ENCODE measurements at regions not wholly inside any gene's neighbourhood (a gene's known extent, or its start where the extent isn't known, plus 50 kb on each side); places are given as distances from the start of the nearest gene placed in this dataset.

DNA sequence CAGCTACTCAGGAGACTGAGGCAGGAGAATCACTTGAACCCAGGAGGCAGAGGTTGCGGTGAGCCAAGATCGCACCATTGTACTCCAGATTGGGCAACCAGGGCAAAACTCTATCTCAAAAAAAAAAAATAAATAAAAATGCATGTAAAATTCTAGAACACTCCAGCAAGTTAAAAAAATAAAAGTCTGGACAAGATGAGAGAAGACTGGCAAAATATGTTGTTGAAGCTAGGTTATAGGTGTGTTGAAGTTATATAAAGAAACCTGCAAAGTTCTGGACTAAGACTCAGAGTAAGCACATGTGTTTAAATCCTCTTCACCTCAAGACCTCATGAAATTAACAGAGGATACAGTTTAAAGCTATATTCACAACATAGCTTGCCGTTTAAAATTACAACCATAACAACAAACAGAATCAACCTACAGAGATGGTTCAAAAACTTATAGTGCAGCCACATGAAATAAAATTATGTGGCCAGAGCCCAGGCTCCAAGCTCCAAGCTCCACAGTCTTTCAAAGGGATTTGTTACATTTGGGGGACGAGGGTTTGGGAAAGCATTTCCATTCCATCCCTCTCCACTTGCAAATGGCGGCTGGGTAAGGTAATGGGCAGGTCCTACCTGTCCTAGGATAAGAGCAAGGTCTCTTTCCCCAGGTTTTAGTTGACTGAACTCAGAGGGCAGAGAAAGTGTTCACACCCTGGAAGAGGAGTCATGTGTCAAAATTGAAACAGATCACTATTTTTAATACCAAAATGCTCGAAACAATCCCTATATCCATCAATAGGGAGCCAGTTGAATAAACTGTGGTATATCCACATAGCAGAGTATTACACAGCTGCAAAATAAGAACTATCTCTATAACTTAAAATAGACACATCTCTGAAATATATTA lies 59.9 kb upstream of the MYCN start:
- no peak for FAIRE-seq
- no peak for DNase-seq (ENCODE audit: low read depth in 1 of 2, low spot score in 2 of 2)
- CTCF ChIA-PET (ENCODE audit: partially characterized antibody) = no interaction called here

More for the DNA sequence above, 59.9 kb upstream of the MYCN start:
- H3K14ac ChIP-seq (ENCODE audit: insufficient read length) = no peak overlapping the region
- H3K23me2 ChIP-seq (ENCODE audit: low read depth, low read length) = no peaks in the 10 kb centered on the region; the same call in 1 of the 2 replicates
- no peak overlapping the region for H2BK12ac ChIP-seq (ENCODE audit: low read depth, low read length)
- H2BK5ac ChIP-seq (ENCODE audit: low read depth, low read length) = no peak overlapping the region
- H2BK120ac ChIP-seq (replicated peaks; ENCODE audit: low read depth, low read length) = no peak overlapping the region
- H2BK15ac ChIP-seq (ENCODE audit: low read length) = no peak overlapping the region
- no peak overlapping the region for H2BK20ac ChIP-seq (ENCODE audit: low read length)
- H3K27ac ChIP-seq (ENCODE audit: low read depth, low read length) = no peak overlapping the region
- H4K20me1 ChIP-seq (replicated peaks in 1 of 2; ENCODE audit: control insufficient read depth in 1 of 2, insufficient read depth in 2 of 2, low read length in 2 of 2) = no peaks in the 10 kb centered on the region
- H3K36me3 ChIP-seq (ENCODE audit: control insufficient read depth in 2 of 4, insufficient read depth in 4 of 4, low read length in 3 of 4) = no peaks in the 10 kb centered on the region
- TF ChIP-seq, protein P1, sequence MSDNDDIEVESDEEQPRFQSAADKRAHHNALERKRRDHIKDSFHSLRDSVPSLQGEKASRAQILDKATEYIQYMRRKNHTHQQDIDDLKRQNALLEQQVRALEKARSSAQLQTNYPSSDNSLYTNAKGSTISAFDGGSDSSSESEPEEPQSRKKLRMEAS (IDR thresholded peaks at IDR 0.05) = no peak
- no peak for TF ChIP-seq BRCA1 (IDR thresholded peaks at IDR 0.05; ENCODE audit: low read depth, low read length)
- TF ChIP-seq JUN (IDR thresholded peaks at IDR 0.05; ENCODE audit: low read depth, low read length) = no peak
- TF ChIP-seq KDM1A (IDR thresholded peaks at IDR 0.05; ENCODE audit: borderline replicate concordance, low read length) = no peak
- no peak for TF ChIP-seq EGR1 (IDR thresholded peaks at IDR 0.05; ENCODE audit: borderline replicate concordance, low read depth, low read length)
- TF ChIP-seq CHD2 (IDR thresholded peaks at IDR 0.05; ENCODE audit: low read length) = no peak
- TF ChIP-seq RNF2 (IDR thresholded peaks at IDR 0.05; ENCODE audit: borderline replicate concordance, low read depth, low read length, missing control alignments, poor library complexity, severe bottlenecking) = no peak
- TF ChIP-seq GABPA (IDR thresholded peaks at IDR 0.05; ENCODE audit: borderline replicate concordance, insufficient read depth, low read length) = no peak
- H3K4ac ChIP-seq (replicated peaks; ENCODE audit: insufficient read length, low read depth, low read length) = no peak overlapping the region
- no peak overlapping the region for H3K56ac ChIP-seq (replicated peaks; ENCODE audit: insufficient read length, low read depth, low read length)
- WGBS, 2 experiments (ENCODE audit: extremely low coverage in 1 of 2, insufficient coverage in 1 of 2, insufficient read length in 1 of 2, insufficient replicate concordance in 2 of 2, low coverage in 1 of 2, low lambda C conversion rate in 2 of 2, missing lambda C conversion rate in 1 of 2) = 87% methylated on average over 6 of the region's 6 CpGs; no CpG with 5 or more reads in 1 of the 2 experiments
- POLR2A ChIA-PET (ENCODE audit: partially characterized antibody) = no interaction called here
- no peak overlapping the region for H2AFZ ChIP-seq (ENCODE audit: low read length)
- H3K9ac ChIP-seq (replicated peaks in 1 of 4; ENCODE audit: extremely low read depth in 1 of 4, low read depth in 3 of 4, low read length in 3 of 4) = no peak overlapping the region
- H3K4me2 ChIP-seq (ENCODE audit: insufficient read depth in 1 of 2, low read depth in 2 of 2, low read length in 2 of 2) = no peak overlapping the region
- H3K79me2 ChIP-seq (ENCODE audit: control insufficient read depth in 1 of 2, insufficient read depth in 2 of 2, low read length in 2 of 2) = no peaks in the 10 kb centered on the region
- H3K4me3 ChIP-seq (ENCODE audit: extremely low read depth in 1 of 4, insufficient read depth in 2 of 4, low read depth in 3 of 4, low read length in 4 of 4) = no peak overlapping the region
- H2AK5ac ChIP-seq (ENCODE audit: low read depth, low read length) = no peak overlapping the region
- H3K18ac ChIP-seq (ENCODE audit: extremely low read depth, low read length) = no peak overlapping the region
- H3K4me1 ChIP-seq (replicated peaks in 1 of 4; ENCODE audit: control insufficient read depth in 3 of 4, insufficient read depth in 4 of 4, low read length in 3 of 4) = no peaks in the 10 kb centered on the region
- H4K8ac ChIP-seq (ENCODE audit: extremely low read depth, insufficient read depth, low read length) = no peak overlapping the region
- no peak overlapping the region for H3K23ac ChIP-seq (ENCODE audit: insufficient read length)
- H4K91ac ChIP-seq (replicated peaks; ENCODE audit: insufficient read length, low read length) = no peak overlapping the region
- H3K27me3 ChIP-seq (replicated peaks in 1 of 4; ENCODE audit: control insufficient read depth in 3 of 4, extremely low read depth in 1 of 4, insufficient read depth in 3 of 4, low read length in 3 of 4) = no peaks in the 10 kb centered on the region
- H3K9me3 ChIP-seq (ENCODE audit: insufficient read depth in 2 of 2, low read depth in 1 of 2, low read length in 1 of 2) = peaks cover 3 to 7% of the 10 kb centered on the region in 2 experiments; a peak in 2 of 4 replicates
- no peaks in the 10 kb centered on the region for H3K79me1 ChIP-seq (ENCODE audit: low read depth, low read length)
- no peak overlapping the region for H4K5ac ChIP-seq (ENCODE audit: insufficient read length, low read depth, low read length)
